HG03378 (cell line): ENCODE measurements at regions not wholly inside any gene's neighbourhood (a gene's known extent, or its start where the extent isn't known, plus 50 kb on each side); places are given as distances from the start of the nearest gene placed in this dataset.
"Not testable (repeated sequence)": the region's sequence is repeated elsewhere in the genome, so short reads cannot be mapped to it uniquely, and the experiment has no call there.

ENCODE experiments used
- ATAC-seq: cut with Tn5 transposase; IDR thresholded peaks from one replicate; pipeline ENCODE4 v1.9.1; 2021; ENCODE audit warnings: mild to moderate bottlenecking, moderate library complexity; ENCODE audit not compliant: unreplicated experiment

DNA sequence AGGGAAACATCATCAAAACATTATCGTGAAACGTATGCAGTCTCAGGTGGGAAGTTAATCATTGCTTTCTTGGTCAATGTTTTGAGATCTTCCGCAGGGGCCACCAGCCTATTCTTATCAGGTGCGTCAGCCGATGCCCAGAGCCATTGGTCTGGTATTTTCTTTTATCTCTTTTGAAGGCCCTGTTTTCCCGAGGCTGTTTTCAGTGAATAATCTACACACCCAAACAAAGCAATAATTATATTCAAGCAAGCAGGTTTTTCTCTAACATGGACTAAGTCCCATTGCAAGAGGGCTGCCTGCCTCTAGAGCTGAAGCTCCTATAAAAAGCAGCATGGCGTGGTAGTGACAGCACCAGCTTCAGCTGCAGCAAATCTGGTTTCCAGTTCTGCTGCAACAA, 430.0 kb upstream of the ID2 start:
- no peak for ATAC-seq

DNA sequence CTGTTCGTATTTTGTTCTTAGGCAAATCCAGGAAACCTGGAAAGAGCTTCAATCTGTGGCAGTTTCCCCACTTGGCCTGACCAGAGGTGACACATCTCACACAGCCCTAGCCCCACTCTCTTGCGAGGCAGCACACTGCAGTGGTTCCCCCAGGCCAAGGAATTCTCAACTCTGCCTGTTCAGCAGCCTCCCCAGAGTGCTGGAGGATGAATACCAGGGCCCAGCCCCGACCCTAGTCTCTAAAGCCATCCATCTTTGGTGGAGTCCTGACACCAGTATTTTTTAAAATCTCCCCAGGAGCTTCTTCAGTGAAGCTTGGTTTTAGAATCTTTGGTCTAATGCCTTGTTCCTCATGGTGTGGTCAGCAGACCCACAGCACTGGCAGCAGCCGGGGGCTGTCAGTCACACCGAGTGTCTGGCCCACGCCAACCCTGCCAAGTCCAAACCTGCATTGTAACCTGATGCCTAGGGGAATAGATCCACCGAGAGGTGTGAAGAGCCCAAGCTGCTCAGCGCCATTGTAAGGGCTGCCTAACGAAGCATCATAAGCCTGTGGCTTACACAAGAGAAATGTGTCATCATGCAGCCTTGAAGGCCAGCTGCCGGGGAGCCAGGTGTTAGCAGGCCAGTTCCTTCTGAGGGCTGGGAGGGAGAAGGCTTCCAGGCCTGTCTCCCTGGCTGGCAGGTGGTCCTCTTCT, 428.7 kb upstream of the ID2 start:
- peak; percentile 85 for ATAC-seq

DNA sequence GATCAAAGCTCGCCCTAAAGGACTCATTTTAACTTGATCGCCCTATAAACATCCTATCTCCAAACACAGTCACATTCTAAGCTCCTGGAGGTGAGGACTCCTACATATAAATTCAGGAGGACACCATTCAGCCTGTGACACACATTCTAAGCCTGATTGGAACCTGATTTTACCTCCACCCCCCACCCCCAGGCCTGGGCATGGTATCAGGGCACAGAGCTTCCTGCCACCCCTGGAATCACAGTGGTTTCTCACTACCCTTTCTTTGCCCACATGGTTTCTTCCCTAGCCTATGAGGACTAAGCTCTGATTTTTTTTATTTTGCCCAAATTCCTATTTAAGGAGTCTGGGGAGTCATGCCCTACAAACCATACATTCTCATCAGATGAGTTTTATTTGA, 428.1 kb upstream of the ID2 start:
- no peak for ATAC-seq

- ATAC-seq, result not testable (repeated sequence)
Observed at GRCh38 chr2:8254214-8254613, 427.6 kb upstream of the ID2 start.

DNA sequence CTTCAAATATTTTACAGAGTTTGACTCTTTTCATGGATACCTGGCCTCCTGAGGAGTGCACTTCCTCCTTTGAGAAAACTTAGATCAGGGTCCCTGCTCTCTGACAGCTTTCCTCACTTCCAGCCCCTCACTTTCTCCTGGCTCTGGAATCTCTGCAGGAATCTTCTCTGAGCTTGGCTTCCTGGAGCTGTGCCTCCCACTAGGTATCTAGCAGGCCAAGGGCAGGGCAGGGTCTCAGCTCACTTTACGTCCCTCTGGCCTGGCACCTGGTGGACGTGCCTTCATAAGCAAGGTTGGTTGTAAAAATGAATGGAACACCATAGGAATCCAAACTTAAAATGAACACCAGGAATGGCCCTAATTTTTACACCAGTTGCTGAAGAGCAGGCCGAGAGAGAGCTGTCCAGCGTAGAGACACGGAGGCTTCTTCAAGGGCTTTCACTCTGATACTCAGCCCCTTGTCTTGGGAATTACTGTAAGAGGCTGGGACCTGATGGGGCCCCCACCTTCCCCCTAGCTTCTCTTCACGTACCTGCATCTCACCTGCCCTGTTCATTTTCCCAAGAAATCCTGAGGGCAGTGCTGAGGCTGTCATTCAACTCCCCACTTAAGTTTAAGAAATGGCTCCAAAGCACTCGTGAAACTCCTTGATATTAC, 426.9 kb upstream of the ID2 start:
- ATAC-seq, result no peak

DNA sequence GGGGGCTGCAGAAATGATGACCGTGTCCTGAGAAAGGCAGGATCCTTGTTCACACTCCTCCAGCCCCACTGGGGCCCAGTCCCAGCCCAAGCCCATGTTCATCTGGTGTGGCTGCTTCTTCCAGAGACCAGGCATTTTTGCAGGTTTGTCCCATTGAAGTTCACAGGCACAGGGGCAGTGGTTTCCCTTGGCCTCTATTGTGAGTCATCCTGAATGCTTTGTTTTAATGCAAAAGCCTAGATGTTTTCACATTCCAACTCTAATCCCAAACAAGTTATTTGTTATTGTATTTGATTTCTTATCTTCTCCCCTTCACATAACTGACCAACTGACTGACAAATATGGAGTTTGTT, 426.4 kb upstream of the ID2 start:
- ATAC-seq, result no peak

- ATAC-seq, result no peak
Observed at GRCh38 chr2:8256905-8257304, 425.0 kb upstream of the ID2 start.

DNA sequence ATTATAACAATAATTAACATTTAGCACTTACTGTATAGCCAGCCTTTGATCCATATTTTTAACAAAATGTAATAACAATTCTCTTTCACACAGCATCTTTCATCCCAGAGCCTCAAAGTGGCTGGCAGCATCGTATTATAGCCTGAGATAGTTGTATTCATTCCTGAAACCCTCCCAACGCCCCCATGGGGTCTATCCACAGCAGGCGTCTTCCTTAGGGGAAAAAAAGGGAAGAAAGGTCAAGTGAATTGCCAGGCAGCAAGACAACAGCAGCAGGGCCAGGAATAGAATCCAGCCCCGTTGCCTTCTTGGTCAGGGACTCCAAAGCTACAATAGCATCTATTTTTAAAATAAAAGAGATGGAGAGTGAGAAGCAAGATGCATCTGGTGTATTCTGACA, 424.4 kb upstream of the ID2 start:
- no peak for ATAC-seq

- no peak for ATAC-seq
Observed at GRCh38 chr2:8258406-8258805, 423.4 kb upstream of the ID2 start.

DNA sequence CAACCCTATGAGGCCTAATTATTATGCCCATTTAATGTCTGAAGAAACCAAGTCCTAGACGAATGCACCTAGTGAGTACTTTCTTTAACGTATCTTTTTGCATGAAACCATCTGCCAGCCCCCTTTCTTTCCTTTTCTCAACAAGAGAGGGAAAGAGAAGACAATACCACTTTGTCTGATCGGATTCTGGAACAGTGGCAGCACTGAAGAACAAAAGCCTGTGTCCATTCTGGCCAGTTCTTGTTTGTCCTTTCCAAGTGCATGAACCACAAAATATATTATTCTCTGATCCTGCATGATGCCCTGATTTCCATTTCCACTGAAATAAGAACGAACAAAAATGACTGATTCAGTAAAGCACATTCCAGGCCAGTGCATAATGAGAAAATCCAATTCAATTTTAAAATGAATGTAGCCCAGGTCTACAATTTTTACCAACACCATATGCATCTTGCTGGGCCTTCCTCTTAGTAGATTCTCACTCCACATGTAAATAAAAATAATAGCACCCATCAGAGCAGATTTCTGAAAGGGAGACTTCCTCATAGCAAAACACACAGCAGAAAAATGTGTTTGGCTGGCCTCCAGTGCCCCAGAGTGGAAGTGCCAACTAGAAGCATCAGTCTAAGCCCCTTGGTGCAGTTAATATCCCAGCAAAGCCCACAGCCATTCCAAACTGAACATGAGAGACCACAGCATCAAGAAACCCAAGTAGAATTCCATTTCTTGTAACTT, 422.6 kb upstream of the ID2 start:
- no peak for ATAC-seq

- ATAC-seq, result no peak
Observed at GRCh38 chr2:8259841-8260178, 422.0 kb upstream of the ID2 start.

- no peak for ATAC-seq
Observed at GRCh38 chr2:8260213-8260612, 421.6 kb upstream of the ID2 start.

DNA sequence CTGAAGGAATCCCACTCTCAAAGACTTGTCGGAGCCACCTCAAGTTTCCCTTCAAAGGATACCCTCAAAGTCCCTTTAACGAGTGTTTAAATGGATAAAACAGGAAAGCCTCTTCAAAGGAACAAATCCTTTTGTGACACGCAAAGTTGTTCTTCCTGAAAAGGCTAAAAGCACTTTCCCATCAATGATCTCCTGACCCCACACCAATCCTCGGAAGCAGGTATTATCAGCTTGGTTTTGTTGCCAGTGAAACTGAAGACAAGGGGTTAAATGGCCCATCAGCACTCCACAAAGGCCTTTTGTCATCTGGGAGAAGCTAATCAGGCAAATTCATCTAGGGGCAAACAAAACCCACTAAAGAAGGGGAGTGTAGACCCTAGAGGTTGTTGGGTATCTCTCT, 418.0 kb upstream of the ID2 start:
- no peak for ATAC-seq

GRCh38 chr2:8264981-8265380, 416.9 kb upstream of the ID2 start:
- no peak for ATAC-seq

- no peak for ATAC-seq
Observed at GRCh38 chr2:8265476-8266226, 416.2 kb upstream of the ID2 start.

DNA sequence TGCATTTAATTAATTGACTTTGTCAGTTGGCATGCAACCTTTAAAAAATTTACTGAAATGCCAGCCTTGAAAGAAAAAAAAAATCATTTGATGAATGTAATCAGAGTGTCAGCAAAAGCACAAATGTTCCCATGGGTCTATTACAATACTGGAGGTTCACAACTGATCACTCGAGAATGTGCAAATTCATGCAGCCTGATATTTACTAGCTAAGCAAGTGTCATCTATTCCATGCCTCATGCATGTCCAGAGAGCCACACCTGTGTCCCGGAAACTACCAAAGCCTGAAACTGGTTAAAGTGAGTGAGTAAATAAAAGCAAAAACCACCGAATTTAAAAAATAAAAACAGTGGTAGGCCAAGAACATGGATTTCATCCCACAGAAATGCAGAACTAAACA, 415.3 kb upstream of the ID2 start:
- no peak for ATAC-seq

GRCh38 chr2:8267048-8267447, 414.8 kb upstream of the ID2 start:
- ATAC-seq, result no peak

- ATAC-seq, result no peak
Observed at GRCh38 chr2:8267721-8268120, 414.1 kb upstream of the ID2 start.

GRCh38 chr2:8268172-8268783, 413.6 kb upstream of the ID2 start:
- no peak for ATAC-seq

GRCh38 chr2:8270699-8271098, 411.2 kb upstream of the ID2 start:
- ATAC-seq, result no peak

DNA sequence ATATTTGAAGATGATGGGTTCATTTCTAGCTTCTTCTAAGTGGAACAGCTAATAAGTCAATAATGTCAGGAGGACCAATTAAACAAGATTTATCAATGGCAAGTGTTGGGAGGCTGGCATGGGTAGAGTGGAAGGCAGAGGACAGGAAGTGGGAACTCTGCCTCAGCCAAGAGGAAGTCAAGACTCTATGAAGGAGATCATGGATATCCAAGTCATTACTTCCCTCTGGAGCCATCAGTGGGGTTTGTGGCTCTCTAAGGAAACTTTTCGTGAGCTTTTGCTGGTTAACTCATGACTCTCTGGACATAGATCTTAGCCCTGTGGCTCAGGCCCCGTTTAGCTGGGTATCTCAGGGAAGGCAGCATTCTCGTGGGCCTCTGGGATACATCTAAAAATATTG, 410.4 kb upstream of the ID2 start:
- ATAC-seq, result no peak
